ENCODE measurements at regions not wholly inside any gene's neighbourhood (a gene's known extent, or its start where the extent isn't known, plus 50 kb on each side); places are given as distances from the start of the nearest gene placed in this dataset.

DNA sequence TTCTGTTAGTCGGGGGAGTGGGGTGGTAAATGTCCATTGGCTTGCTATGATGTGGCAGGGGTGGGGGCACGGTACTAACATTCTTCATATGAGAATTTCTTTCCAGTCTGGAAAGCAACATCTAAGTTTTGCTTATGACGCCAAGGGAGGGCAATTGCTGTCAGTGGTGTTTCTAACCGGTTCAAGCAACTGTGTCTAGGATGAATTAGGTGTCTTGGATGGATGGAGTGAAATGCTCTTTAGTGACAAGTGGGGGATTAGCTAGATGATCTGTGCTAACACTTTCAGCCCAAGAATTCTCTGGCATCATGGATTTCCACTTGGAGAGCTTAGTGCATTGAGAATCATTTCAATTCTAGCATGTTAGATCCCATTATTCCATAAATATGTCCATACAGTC lies 262.6 kb upstream of the SORL1-AS1 start:
- no peaks in the 10 kb centered on the region for H3K9me3 ChIP-seq (ENCODE audit: control insufficient read depth, insufficient read depth, low read depth, low read length)
- DNase-seq (ENCODE audit: low read depth, low spot score) (no peak), ATAC-seq (no peak)
- no peaks in the 10 kb centered on the region for H3K4me1 ChIP-seq (ENCODE audit: control insufficient read depth, insufficient read depth, low read length)
- H3K4me3 ChIP-seq (ENCODE audit: low read depth in 2 of 2, low read length in 2 of 2), result no peak overlapping the region
- ChIA-PET POLR2A (no interaction called here), CTCF (interaction anchor here (0.6 kb wide), 1 partner anchor 19 kb away, joined by 3 read pairs; no protein-coding TSS in a partner anchor)
- H3K36me3 ChIP-seq (ENCODE audit: control insufficient read depth, insufficient read depth, low read length), result no peaks in the 10 kb centered on the region
- TF ChIP-seq POLR2AphosphoS5 (IDR thresholded peaks at IDR 0.05; ENCODE audit: low read depth, low read length), result no peak
- TF ChIP-seq, protein P1, sequence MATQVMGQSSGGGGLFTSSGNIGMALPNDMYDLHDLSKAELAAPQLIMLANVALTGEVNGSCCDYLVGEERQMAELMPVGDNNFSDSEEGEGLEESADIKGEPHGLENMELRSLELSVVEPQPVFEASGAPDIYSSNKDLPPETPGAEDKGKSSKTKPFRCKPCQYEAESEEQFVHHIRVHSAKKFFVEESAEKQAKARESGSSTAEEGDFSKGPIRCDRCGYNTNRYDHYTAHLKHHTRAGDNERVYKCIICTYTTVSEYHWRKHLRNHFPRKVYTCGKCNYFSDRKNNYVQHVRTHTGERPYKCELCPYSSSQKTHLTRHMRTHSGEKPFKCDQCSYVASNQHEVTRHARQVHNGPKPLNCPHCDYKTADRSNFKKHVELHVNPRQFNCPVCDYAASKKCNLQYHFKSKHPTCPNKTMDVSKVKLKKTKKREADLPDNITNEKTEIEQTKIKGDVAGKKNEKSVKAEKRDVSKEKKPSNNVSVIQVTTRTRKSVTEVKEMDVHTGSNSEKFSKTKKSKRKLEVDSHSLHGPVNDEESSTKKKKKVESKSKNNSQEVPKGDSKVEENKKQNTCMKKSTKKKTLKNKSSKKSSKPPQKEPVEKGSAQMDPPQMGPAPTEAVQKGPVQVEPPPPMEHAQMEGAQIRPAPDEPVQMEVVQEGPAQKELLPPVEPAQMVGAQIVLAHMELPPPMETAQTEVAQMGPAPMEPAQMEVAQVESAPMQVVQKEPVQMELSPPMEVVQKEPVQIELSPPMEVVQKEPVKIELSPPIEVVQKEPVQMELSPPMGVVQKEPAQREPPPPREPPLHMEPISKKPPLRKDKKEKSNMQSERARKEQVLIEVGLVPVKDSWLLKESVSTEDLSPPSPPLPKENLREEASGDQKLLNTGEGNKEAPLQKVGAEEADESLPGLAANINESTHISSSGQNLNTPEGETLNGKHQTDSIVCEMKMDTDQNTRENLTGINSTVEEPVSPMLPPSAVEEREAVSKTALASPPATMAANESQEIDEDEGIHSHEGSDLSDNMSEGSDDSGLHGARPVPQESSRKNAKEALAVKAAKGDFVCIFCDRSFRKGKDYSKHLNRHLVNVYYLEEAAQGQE (IDR thresholded peaks at IDR 0.05; ENCODE audit: insufficient read depth in 1 of 2, low read depth in 2 of 2, low read length in 1 of 2), result no peak
- no peak for TF ChIP-seq CTCF (IDR thresholded peaks at IDR 0.05)
- no peak for TF ChIP-seq TCF7L2 (IDR thresholded peaks at IDR 0.05; ENCODE audit: low read depth, low read length)
- TF ChIP-seq SIN3A (IDR thresholded peaks at IDR 0.05; ENCODE audit: borderline replicate concordance, insufficient read depth, low read depth, low read length), result no peak
- no peaks in the 10 kb centered on the region for H3K27me3 ChIP-seq (ENCODE audit: control insufficient read depth, insufficient read depth, low read length)
- intact Hi-C loops (cut with micrococcal nuclease; ENCODE audit: unreplicated experiment), result no loop called here
- no peak overlapping the region for H3K27ac ChIP-seq (ENCODE audit: low read length)
- BruUV-seq (replicated peaks), result no TSS peak
- in situ Hi-C loops (cut with HindIII; ENCODE audit: low pct_unique_long_range_greater_than_20kb, low sequenced_read_pairs), result no loop called here

- Histone ChIP-seq H3K4me1 (ENCODE audit: control insufficient read depth, insufficient read depth, low read length) (no peaks in the 10 kb centered on the region), H3K4me3 (ENCODE audit: low read depth in 2 of 2, low read length in 2 of 2) (no peak overlapping the region), H3K36me3 (ENCODE audit: control insufficient read depth, insufficient read depth, low read length) (no peaks in the 10 kb centered on the region), H3K9me3 (ENCODE audit: control insufficient read depth, insufficient read depth, low read depth, low read length) (no peaks in the 10 kb centered on the region), H3K27ac (ENCODE audit: low read length) (no peak overlapping the region), H3K27me3 (ENCODE audit: control insufficient read depth, insufficient read depth, low read length) (no peaks in the 10 kb centered on the region)
- CTCF ChIA-PET, result no interaction called here
- POLR2A ChIA-PET, result no interaction called here
- intact Hi-C loops (cut with micrococcal nuclease; ENCODE audit: unreplicated experiment) (no loop called here), in situ Hi-C loops (cut with HindIII; ENCODE audit: low pct_unique_long_range_greater_than_20kb, low sequenced_read_pairs) (no loop called here)
- no peak for DNase-seq (ENCODE audit: low read depth, low spot score)
- TF ChIP-seq, protein P1 (IDR thresholded peaks at IDR 0.05; ENCODE audit: insufficient read depth in 1 of 2, low read depth in 2 of 2, low read length in 1 of 2), result no peak
- TF ChIP-seq SIN3A (IDR thresholded peaks at IDR 0.05; ENCODE audit: borderline replicate concordance, insufficient read depth, low read depth, low read length), result no peak
- no peak for TF ChIP-seq CTCF (IDR thresholded peaks at IDR 0.05)
- no peak for TF ChIP-seq TCF7L2 (IDR thresholded peaks at IDR 0.05; ENCODE audit: low read depth, low read length)
- no peak for ATAC-seq
- no TSS peak for BruUV-seq (replicated peaks)
These were observed 261.6 kb upstream of the SORL1-AS1 start for GRCh38 chr11:121714351-121714750.

Data from Panc1 (cell line).